ENCODE measurements at regions not wholly inside any gene's neighbourhood (a gene's known extent, or its start where the extent isn't known, plus 50 kb on each side); places are given as distances from the start of the nearest gene placed in this dataset.
A peak's percentile ranks its signal among the peaks of the same experiment; 100 is the strongest.

DNA sequence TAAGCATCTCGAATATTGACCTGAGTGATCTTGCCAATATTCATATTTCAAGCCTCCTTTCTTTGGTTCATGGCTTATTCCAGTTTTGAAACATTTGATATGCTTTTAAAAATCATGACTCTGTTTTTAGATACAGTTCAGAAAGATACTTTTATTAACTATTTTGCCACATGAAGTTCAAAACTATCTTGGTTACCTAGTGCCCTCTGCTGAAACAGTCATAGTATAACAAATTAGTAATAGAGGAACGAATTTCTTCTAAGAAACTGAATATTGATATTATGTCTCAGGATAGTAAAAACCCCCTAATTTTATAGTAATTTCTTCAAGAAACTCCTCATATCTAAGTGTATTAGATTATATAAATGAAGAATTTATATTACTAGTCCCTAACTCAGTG lies 52.6 kb upstream of the RC3H1 start:
- Histone ChIP-seq H3K27ac (ENCODE audit: low read length) (no peak overlapping the region), H3K4me1 (ENCODE audit: control insufficient read depth, insufficient read depth, low read length) (peaks cover 7% of the 10 kb centered on the region), H3K9ac (ENCODE audit: low read length in 2 of 2) (no peak overlapping the region), H3K4me3 (ENCODE audit: low read length in 2 of 2) (no peak overlapping the region), H3K9me3 (ENCODE audit: control insufficient read depth in 2 of 2, low read length in 2 of 2) (no peaks in the 10 kb centered on the region), H3K36me3 (ENCODE audit: control insufficient read depth in 2 of 2, insufficient read depth in 2 of 2, low read length in 2 of 2) (no peaks in the 10 kb centered on the region), H3K27me3 (ENCODE audit: control insufficient read depth in 1 of 2, insufficient read depth in 2 of 2, low read length in 2 of 2) (no peaks in the 10 kb centered on the region)

DNA sequence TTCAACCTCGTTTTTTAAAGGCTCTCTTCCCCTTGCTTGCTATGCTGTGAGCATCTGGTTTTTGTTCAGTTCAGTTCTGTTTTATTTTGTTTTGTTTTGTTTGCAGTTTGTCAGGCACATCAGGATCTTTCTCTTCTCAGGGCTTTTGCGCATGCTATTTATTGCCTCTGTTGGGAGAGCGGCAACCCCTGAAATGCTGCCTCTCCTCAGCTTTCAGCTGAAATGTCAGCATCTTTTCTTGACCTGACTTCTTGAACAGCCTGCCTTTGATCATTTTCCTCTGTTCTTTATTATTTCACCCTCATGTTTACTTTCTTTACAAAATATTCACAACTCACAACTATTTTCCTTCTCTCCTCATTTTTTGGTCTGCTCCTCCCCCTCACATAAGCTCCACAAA lies 50.4 kb upstream of the RC3H1 start:
- H3K27ac ChIP-seq (ENCODE audit: low read length) = no peak overlapping the region

More for the DNA sequence above, 50.4 kb upstream of the RC3H1 start:
- no peaks in the 10 kb centered on the region for H3K9me3 ChIP-seq (ENCODE audit: control insufficient read depth in 2 of 2, low read length in 2 of 2)
- no peak overlapping the region for H3K9ac ChIP-seq (ENCODE audit: low read length in 2 of 2)
- H3K4me3 ChIP-seq (ENCODE audit: low read length in 2 of 2) = peak overlapping the region in 1 of 2 donors; percentile 28
- no peaks in the 10 kb centered on the region for H3K36me3 ChIP-seq (ENCODE audit: control insufficient read depth in 2 of 2, insufficient read depth in 2 of 2, low read length in 2 of 2)
- H3K27me3 ChIP-seq (ENCODE audit: control insufficient read depth in 1 of 2, insufficient read depth in 2 of 2, low read length in 2 of 2) = no peaks in the 10 kb centered on the region
- peaks cover 7% of the 10 kb centered on the region for H3K4me1 ChIP-seq (ENCODE audit: control insufficient read depth, insufficient read depth, low read length)

All from stomach smooth muscle (tissue), 2 donors.